ENCODE measurements at regions not wholly inside any gene's neighbourhood (a gene's known extent, or its start where the extent isn't known, plus 50 kb on each side); places are given as distances from the start of the nearest gene placed in this dataset.
"Not testable (repeated sequence)": the region's sequence is repeated elsewhere in the genome, so short reads cannot be mapped to it uniquely, and the experiment has no call there.

- peak in 1 of 2 donors; percentile 48 for DNase-seq
- Mint-ChIP-seq H3K27me3 (no peaks in the 10 kb centered on the region), H3K9me3 (no peaks in the 10 kb centered on the region), H3K27ac (no peak overlapping the region), H3K4me1 (peaks cover 60% of the 10 kb centered on the region), H3K4me3 (no peak overlapping the region)
- ATAC-seq: peak; percentile 62
Measured at GRCh38 chr1:25117233-25117823, 115.0 kb downstream of the SYF2 start.

DNA sequence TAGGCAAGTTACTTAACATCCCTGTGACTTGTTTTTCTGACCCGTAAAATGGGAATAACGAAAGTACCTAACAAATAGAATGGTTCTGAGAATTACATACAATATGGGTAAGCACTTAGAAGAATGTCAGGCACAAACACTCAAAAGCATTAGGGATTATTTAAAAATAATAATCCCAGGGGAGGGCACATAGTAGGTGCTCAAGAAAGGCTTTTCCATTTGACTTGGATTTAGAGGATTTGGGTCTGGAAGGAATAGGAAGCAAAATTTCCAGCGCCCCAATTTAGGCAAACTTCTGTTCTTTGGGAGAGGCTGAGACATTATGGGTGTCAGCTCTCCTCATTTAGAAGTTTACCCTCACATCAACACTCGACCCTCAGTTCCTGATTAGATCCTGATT is 115.5 kb downstream of the SYF2 start:
- ATAC-seq: no peak

DNA sequence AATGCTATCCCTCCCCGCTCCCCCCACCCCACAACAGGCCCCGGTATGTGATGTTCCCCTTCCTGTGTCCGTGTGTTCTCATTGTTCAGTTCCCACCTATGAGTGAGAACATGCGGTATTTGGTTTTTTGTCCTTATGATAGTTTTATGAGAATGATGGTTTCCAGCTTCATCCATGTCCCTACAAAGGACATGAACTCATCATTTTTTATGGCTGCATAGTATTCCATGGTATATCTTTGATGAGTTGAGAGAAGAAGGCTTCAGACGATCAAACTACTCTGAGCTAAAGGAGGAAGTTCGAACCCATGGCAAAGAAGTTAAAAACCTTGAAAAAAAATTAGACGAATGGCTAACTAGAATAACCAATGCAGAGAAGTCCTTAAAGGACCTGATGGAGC is 116.2 kb downstream of the SYF2 start:
- not testable (repeated sequence) for H3K9me3 Mint-ChIP-seq, DNase-seq, H3K27ac Mint-ChIP-seq, H3K4me3 Mint-ChIP-seq, H3K27me3 Mint-ChIP-seq, ATAC-seq
- peaks cover 58% of the 10 kb centered on the region for H3K4me1 Mint-ChIP-seq

More for the DNA sequence above, 115.5 kb downstream of the SYF2 start:
- H3K27ac Mint-ChIP-seq: no peak overlapping the region
- H3K4me3 Mint-ChIP-seq: no peak overlapping the region
- no peaks in the 10 kb centered on the region for H3K27me3 Mint-ChIP-seq
- DNase-seq: no peak
- H3K4me1 Mint-ChIP-seq: peaks cover 62% of the 10 kb centered on the region
- H3K9me3 Mint-ChIP-seq: no peaks in the 10 kb centered on the region

DNA sequence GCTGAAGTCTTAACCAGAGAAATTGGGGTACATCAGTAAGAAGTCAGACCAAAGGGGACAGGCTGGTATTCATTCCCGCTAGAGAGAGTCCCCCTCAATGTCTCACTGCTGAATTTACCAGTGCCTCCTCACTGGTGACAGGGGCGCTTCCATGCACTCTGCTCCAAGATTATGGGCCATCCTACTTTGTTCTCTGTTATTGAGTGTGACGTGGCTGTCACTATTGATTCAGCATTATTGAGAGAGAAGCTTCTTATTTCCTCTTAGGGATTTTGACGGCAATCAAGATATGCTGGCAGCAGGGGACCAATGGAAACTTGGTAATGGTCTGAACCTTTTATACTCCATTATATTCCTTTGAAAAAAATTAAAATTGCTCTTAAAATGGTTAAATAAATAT is 118.6 kb downstream of the SYF2 start:
- no peak for ATAC-seq
- peaks cover 9 to 11% of the 10 kb centered on the region in 2 donors for H3K9me3 Mint-ChIP-seq
- H3K27ac Mint-ChIP-seq: no peak overlapping the region
- peaks cover 48% of the 10 kb centered on the region for H3K4me1 Mint-ChIP-seq
- no peaks in the 10 kb centered on the region for H3K27me3 Mint-ChIP-seq
- no peak overlapping the region for H3K4me3 Mint-ChIP-seq
- DNase-seq: no peak

DNA sequence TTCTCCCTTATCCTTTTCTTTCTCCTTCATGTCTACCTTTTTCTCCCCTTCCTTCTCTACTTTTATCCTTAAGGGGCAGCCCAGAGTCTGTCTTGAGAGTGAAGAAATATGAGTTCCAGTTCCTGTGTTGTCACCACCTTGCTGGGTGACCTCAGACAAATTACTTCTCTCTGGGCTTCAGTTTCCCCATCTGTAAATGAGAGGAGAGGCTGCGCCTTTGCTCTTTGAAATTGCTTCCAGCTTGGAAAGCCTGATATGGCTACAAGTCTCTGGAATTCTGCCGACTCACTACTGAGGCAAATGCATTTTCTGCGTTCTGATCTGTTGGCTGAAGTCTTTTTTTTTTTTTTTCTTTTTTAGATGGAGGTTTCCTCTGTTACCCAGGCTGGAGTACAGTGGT is 119.2 kb downstream of the SYF2 start:
- Mint-ChIP-seq H3K4me1 (peaks cover 42% of the 10 kb centered on the region), H3K4me3 (no peak overlapping the region)

DNA sequence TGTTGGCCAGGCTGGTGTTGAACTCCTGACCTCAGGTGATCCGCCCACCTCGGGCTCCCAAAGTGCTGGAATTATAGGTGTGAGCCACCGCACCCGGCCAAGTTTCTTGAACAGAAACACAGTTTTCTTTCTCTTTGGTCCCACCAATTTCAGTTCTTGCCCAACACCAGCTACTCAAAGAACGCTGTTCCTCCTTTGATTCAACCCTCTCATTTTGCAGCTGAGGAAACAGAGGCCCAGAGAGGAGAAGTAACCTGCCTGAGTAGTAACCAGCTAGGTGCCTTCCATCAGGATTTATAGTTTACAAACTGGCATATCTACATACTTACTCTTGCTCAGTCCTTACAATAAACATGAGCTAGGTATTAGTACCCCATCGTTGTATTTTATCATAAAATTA is 119.9 kb downstream of the SYF2 start:
- ATAC-seq (no peak), DNase-seq (no peak)
- Mint-ChIP-seq H3K4me3 (no peak overlapping the region), H3K27me3 (no peaks in the 10 kb centered on the region), H3K9me3 (peaks cover 16 to 18% of the 10 kb centered on the region in 2 donors), H3K4me1 (peaks cover 42% of the 10 kb centered on the region), H3K27ac (no peak overlapping the region)

More for the DNA sequence above, 119.2 kb downstream of the SYF2 start:
- DNase-seq (no peak), ATAC-seq (no peak)
- Mint-ChIP-seq H3K27me3 (no peaks in the 10 kb centered on the region), H3K27ac (peak overlapping the region in 1 of 2 donors; percentile 8), H3K9me3 (peaks cover 15 to 18% of the 10 kb centered on the region in 2 donors)

GRCh38 chr1:25111706-25112105 is 120.6 kb downstream of the SYF2 start:
- DNase-seq: no peak
- H3K4me1 Mint-ChIP-seq: peaks cover 49% of the 10 kb centered on the region
- peaks cover 16 to 18% of the 10 kb centered on the region in 2 donors for H3K9me3 Mint-ChIP-seq
- no peaks in the 10 kb centered on the region for H3K27me3 Mint-ChIP-seq
- H3K4me3 Mint-ChIP-seq: no peak overlapping the region
- no peak for ATAC-seq
- H3K27ac Mint-ChIP-seq: no peak overlapping the region

DNA sequence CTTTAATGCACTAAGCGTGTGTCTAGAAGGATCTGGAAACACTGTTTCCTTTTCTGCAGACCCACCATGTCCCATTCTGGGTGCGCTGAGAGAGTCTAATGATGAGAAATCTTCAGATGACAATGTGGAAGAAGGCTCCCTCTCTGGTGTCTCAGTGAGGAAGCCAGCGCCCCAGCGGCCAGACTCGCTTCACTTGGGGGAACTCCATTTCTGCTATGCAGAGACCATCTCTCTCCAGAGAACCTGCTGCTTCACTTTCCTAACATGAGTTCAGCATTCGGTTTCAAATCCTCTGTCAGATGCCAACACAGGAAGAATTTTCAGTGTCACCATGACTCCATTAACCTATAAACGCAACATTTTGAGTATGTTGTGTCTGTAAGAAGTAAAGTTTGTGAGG is 121.8 kb downstream of the SYF2 start:
- ATAC-seq (no peak), DNase-seq (no peak)
- Mint-ChIP-seq H3K27ac (no peak overlapping the region), H3K27me3 (no peaks in the 10 kb centered on the region), H3K4me3 (no peak overlapping the region), H3K4me1 (peaks cover 57% of the 10 kb centered on the region), H3K9me3 (peaks cover 16 to 18% of the 10 kb centered on the region in 2 donors)

- Mint-ChIP-seq H3K27ac (no peak overlapping the region), H3K9me3 (peaks cover 16 to 18% of the 10 kb centered on the region in 2 donors), H3K4me3 (no peak overlapping the region), H3K4me1 (peaks cover 56% of the 10 kb centered on the region), H3K27me3 (no peaks in the 10 kb centered on the region)
- no peak for DNase-seq
- no peak for ATAC-seq
Measured at GRCh38 chr1:25110036-25110435, 122.3 kb downstream of the SYF2 start.

- DNase-seq: peak in 1 of 2 donors; percentile 49
- H3K27me3 Mint-ChIP-seq: no peaks in the 10 kb centered on the region
Measured at GRCh38 chr1:25109531-25109951, 122.8 kb downstream of the SYF2 start.

DNA sequence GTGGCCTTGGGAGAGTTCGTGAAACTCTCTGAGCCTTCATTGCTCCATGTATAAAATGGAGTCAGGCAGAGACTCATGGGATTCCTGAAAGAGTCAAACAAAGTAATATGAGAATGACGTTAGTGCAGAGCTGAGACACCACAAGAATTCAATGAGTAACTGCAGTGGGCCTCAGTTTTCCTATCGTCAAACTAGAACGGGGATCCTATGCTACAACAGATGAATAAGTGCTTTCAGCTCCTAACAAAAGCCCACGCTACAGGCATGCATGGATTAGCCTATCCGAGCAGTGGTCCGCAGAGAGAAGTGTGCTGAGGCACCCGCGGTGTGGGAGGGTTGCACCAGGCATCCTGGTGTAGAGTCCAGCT is 124.7 kb downstream of the SYF2 start:
- H3K4me3 Mint-ChIP-seq: no peak overlapping the region
- DNase-seq (no peak), ATAC-seq (no peak)
- no peak overlapping the region for H3K27ac Mint-ChIP-seq
- peaks cover 16 to 18% of the 10 kb centered on the region in 2 donors for H3K9me3 Mint-ChIP-seq
- H3K27me3 Mint-ChIP-seq: no peaks in the 10 kb centered on the region
- peaks cover 57% of the 10 kb centered on the region for H3K4me1 Mint-ChIP-seq

More at GRCh38 chr1:25109531-25109951, 122.8 kb downstream of the SYF2 start:
- Mint-ChIP-seq H3K27ac (peak overlapping the region in 1 of 2 donors; percentile 40), H3K4me3 (no peak overlapping the region), H3K9me3 (peaks cover 16 to 18% of the 10 kb centered on the region in 2 donors), H3K4me1 (peaks cover 55% of the 10 kb centered on the region)
- peak; percentile 74 for ATAC-seq

- H3K27ac Mint-ChIP-seq: no peak overlapping the region
- peaks cover 62% of the 10 kb centered on the region for H3K4me1 Mint-ChIP-seq
- no peak for DNase-seq
- H3K9me3 Mint-ChIP-seq: peaks cover 16 to 18% of the 10 kb centered on the region in 2 donors
- no peak overlapping the region for H3K4me3 Mint-ChIP-seq
- no peaks in the 10 kb centered on the region for H3K27me3 Mint-ChIP-seq
- ATAC-seq: no peak
Measured at GRCh38 chr1:25106976-25107642, 125.2 kb downstream of the SYF2 start.

DNA sequence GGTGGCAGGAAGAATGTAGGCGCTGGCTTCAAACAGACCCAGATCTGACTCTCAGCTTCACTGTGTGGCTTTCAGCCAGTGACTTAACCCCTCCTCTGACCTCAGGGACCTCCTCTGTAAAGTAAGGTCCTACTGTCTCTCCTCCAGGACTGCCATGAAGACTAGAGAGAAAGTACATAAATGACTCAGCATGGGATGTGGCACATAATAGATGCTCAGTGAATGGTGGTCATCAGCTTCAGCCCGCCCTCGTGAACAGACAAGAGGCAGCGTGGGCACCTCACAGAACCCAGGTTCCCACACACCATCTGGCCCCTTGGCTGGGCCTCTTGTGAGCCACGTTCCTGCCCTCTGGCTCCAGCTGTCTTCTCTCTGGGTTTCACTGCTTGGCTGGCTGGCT is 126.0 kb downstream of the SYF2 start:
- ATAC-seq (peak; percentile 87), DNase-seq (peak in 1 of 2 donors; percentile 54)
- Mint-ChIP-seq H3K9me3 (peaks cover 18 to 19% of the 10 kb centered on the region in 2 donors), H3K4me3 (peak overlapping the region in 1 of 2 donors; percentile 33), H3K4me1 (peaks cover 66% of the 10 kb centered on the region), H3K27me3 (no peaks in the 10 kb centered on the region), H3K27ac (peak overlapping the region in 1 of 2 donors; percentile 24)

- DNase-seq (no peak), ATAC-seq (no peak)
- H3K4me1 Mint-ChIP-seq: peaks cover 71% of the 10 kb centered on the region
- H3K27me3 Mint-ChIP-seq: no peaks in the 10 kb centered on the region
- no peak overlapping the region for H3K4me3 Mint-ChIP-seq
- H3K27ac Mint-ChIP-seq: no peak overlapping the region
- H3K9me3 Mint-ChIP-seq: peaks cover 18 to 21% of the 10 kb centered on the region in 2 donors
Measured at GRCh38 chr1:25105836-25106235, 126.5 kb downstream of the SYF2 start.

DNA sequence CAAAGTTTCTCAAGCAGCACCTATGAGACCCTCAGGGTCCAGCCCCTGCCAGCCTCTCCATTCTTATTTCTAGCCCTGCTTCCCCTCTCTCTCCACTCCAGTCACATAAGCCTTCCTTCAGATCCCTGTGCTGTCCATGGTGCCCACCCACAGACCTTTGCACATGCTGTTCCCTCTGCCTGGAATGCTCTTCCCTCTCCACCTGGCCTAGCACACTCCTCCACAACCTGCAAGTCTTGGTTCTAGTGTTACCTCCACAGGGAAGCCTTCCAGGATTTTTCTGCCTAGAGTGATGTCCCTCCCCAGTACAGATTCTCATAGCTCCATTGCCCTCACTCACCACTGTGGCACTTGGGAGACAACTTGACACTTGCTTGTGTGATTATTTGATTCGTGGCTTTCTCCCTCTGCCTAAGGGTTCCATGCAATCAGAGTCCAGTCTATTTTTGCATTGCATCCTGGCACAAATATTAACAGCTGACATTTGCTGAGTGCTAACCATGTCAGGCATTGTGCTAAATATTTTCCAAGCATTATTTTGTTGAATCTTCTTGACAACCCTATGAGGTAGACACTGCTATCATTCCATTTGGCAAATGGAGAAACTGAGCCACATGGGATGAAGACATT is 127.3 kb downstream of the SYF2 start:
- DNase-seq (no peak), ATAC-seq (no peak)
- Mint-ChIP-seq H3K27me3 (no peaks in the 10 kb centered on the region), H3K4me1 (peaks cover 73% of the 10 kb centered on the region), H3K9me3 (peaks cover 18 to 21% of the 10 kb centered on the region in 2 donors), H3K27ac (no peak overlapping the region), H3K4me3 (no peak overlapping the region)

GRCh38 chr1:25103164-25103795 is 129.0 kb downstream of the SYF2 start:
- Mint-ChIP-seq H3K4me3 (no peak overlapping the region), H3K4me1 (peaks cover 84% of the 10 kb centered on the region), H3K27me3 (no peaks in the 10 kb centered on the region), H3K27ac (no peak overlapping the region), H3K9me3 (peaks cover 2 to 8% of the 10 kb centered on the region in 2 donors)
- ATAC-seq (no peak), DNase-seq (no peak)
